HG02943 (cell line): ENCODE measurements at regions not wholly inside any gene's neighbourhood (a gene's known extent, or its start where the extent isn't known, plus 50 kb on each side); places are given as distances from the start of the nearest gene placed in this dataset.
"Not testable (repeated sequence)": the region's sequence is repeated elsewhere in the genome, so short reads cannot be mapped to it uniquely, and the experiment has no call there.

Experiments used
- ATAC-seq: cut with Tn5 transposase; IDR thresholded peaks from one replicate; pipeline ENCODE4 v1.9.1; 2021; ENCODE audit warnings: mild to moderate bottlenecking, low read depth, moderate library complexity; ENCODE audit not compliant: unreplicated experiment

DNA sequence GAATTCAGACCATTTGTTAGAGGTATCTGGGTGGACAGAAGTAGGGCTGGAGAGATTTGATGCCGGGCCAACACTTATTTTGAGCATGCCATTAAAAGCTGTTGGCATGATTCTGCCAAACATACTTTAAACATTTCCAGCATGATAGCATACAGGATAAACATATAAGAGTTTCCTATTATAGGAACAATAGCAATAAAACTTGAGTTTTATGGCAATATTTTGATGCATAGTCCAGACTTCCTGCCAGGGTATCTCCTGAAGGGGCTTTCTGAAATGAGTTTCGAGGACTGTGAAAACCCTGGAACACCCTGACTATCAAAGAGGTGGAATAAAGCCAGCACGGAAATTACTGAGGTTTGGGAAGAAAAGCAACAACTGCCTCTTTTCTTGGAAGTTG is 1398.0 kb upstream of the NXPH2 start:
- ATAC-seq, result no peak

DNA sequence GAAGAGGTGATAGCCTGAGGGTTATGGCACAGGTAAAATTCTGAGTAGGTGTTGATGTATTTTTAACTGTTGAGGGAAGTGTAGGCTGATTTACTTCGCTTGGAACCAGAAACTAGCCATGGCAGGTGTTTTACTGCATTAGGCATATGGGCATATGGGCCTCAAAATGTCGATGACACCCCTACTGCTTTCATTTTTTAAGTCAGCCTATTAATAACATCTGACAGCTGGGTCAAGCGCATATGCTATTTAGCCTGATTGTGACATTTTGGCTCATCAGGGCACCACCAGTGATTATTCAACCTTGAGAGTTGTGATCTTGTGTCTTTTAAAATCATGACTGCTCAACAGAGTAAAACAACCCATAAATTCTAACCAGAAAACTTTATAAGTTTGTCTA is 1396.9 kb upstream of the NXPH2 start:
- no peak for ATAC-seq

DNA sequence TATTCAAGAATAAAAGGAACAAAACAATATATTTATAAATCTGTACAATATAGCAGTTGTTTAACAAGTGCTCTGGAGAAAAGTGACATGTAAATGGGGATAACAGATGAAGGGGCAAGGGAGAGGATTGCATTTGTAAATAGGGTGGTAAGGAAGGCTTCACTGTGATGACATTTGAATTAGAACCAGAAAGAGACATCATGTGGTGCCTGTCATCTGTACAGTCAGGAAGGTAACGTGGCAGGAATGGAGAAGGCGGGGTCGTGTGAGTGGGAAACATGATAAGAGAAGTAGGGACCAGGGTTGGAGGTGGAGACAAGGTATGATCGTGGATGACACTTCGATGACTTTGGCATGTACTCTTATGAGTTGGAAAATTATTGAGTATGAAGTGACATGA is 1393.6 kb upstream of the NXPH2 start:
- ATAC-seq, result no peak

DNA sequence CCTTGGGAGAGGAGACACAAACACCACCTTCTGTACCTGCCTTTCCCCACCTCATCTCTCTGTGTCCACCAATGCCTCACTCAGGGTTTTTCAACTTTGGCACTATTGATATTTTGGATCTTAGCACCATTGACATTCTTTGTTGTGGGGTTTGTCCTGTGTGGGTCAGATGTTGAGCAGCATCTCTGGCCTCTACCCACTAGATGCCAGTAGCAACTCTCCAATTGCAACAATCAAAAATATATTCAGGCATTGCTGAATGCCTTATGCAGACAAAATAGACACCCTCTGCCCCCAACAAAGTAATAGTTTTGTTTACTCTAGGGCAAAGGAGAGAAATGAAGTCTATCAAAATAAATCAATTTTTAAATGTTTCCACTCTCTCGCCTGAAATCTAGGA is 1384.3 kb upstream of the NXPH2 start:
- ATAC-seq, result no peak

GRCh38 chr2:140158259-140158658 is 1378.1 kb upstream of the NXPH2 start:
- ATAC-seq, result no peak

DNA sequence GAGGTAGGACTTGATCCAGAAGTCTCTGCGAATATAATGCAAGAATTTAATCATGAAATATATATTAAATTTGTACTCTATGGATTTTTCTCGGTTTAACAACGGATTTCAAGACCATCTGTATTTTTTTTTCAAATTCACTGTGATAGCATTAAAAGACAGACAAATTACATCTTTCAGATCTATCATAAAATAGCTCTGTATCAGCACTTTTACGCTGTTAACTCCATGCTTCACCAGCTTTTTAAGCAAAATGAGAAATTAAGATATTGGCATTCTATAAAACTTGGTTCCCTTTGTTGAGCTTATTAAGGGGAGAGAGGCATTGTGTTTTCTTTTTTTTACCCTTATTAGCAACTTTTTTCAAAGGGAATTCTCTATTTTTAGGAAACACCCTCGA is 1377.6 kb upstream of the NXPH2 start:
- ATAC-seq, result no peak

DNA sequence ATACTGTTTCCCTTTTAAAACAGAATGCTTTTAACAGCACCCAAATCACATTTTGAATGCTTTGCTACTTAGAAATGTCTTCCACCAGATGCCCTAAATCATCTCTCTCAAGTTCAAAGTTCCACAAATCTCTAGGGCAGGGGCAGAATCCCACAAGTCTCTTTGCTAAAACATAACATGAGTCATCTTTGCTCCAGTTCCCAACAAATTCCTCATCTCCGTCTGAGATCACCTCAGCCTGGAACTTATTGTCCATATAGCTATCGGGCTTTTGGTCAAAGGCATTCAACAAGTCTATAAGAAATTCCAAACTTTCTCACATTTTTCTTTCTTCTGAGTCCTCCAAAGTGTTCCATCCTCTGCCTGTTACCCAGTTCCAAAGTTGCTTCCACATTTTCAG is 1374.5 kb upstream of the NXPH2 start:
- no peak for ATAC-seq

- no peak for ATAC-seq
Measured at GRCh38 chr2:140154271-140154670, 1374.1 kb upstream of the NXPH2 start.

GRCh38 chr2:140144611-140145010 is 1364.4 kb upstream of the NXPH2 start:
- ATAC-seq, result no peak

DNA sequence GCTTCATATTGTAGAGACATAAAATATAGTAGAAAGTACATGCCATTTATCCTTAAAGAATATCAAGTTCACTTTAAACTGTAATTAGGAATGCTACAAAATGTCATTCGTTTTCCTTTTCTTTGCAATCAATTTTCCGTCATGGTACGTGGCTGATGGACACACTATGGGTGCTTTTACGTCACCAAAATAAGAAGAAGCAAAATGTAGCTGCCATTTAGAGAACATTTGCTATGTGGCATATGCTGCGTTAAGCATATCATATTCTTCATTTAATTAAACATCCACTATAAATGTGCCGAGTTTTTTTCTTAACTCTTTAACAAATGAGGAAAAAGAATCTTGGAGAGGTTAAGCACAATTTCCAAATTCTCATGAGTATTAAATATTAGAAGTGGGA is 1358.5 kb upstream of the NXPH2 start:
- no peak for ATAC-seq

DNA sequence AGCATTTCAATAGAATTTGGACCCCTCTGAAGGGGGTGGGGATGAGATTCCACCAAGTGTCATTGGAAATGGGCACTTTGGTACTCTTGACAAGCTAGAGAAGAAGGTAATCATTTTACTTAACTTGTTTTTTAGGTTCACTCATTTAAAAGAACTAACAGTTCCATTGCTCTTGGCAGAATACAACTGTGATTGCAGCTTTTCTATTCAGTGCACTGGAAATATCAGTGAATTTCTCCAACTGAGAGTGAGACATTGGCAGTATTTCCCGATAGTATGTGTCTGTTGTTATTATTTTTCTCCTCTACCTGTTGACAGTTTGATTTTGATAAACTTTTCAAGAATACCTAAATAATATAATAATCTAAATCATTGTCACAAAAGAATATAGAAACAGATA is 1356.7 kb upstream of the NXPH2 start:
- ATAC-seq, result no peak

GRCh38 chr2:140136366-140136765 is 1356.2 kb upstream of the NXPH2 start:
- ATAC-seq, result no peak

DNA sequence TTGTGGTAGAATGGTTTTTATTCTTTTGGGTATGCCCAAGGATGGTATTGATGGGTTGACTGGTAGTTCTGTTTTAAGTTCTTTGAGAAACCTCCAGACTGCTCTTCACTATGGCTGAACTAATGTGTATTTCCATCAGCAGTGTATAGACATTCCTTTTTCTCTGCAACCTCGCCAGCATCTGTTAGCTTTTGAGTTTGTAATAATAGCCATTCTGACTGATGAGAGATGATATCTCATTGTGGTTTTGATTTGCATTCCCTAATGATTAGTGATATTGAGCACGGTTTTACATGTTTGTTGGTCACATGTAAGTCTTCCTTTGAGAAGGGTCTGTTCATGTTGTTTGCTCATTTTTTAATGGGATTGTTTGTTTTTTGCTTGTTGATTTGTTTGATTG is 1348.7 kb upstream of the NXPH2 start:
- ATAC-seq, result no peak

DNA sequence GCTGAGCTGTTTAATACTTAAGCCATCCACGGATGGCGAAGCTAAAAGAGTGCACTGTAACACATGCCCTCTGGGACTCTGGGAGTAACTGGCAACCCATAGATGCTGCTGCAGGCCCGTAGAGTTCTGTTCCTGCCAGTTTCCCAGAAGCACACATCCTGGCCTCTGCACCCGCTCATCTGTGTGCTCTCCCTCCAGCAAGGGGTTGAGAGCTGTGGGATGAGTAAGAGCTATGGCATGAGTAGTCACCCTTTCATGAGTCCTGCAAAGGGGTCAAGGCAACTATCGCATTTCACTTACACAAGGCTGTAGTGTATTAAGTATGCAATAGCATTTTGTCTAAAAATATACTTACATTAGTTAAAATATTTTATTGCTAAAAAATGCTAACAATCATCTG is 1341.8 kb upstream of the NXPH2 start:
- no peak for ATAC-seq

DNA sequence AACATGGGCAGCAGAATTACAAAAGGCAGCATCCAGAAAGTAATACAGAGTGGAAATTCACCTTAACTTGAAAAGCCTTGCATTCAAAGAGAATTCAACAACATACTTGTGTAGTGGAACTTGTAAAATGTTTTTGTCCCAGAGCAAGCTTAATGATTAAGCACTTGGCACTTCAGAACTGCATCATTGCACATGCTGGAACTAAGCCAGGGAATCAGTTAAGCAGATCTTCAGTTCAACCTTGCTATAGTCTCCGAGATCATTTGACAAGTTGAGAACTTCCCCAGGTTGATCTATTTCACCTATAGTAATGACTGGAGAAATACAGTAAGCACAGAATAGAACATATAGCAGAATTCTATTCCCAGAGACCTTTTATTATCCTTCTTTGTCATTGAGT is 1337.2 kb upstream of the NXPH2 start:
- no peak for ATAC-seq

DNA sequence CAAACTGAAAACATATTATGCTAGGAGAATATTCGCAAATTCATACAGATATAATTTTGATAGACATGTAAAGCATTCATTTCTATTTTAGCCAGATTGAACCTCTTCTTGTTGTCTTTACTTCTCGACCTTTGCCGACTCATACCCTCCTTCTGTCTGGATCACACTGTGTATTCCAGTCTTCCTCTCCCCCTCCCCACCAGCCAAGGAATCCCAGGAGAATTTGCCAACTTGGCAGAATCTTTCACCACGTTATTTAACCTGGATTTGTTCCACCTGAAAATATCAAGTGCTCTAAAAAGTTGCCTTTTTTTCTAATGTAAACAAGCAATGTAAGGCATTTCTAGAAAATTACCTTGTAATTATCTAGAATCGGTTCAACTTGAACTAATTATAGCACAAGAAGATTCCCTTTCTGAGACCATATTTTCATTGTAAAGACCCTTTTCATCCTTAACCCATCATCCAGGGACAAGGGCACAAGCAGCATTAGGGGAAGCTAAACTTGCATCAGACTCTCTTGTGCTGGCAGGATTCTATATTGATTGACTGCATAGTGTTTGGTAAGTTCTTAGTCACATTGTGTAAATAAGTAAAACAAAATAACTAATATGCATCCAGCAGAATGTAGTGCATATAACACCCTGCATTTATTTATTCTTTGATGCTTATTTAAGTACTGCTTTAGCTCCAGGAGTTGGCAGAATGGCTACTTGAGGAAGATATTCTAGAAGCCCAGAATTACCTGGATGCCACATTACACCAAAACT is 1328.7 kb upstream of the NXPH2 start:
- ATAC-seq, result no peak

DNA sequence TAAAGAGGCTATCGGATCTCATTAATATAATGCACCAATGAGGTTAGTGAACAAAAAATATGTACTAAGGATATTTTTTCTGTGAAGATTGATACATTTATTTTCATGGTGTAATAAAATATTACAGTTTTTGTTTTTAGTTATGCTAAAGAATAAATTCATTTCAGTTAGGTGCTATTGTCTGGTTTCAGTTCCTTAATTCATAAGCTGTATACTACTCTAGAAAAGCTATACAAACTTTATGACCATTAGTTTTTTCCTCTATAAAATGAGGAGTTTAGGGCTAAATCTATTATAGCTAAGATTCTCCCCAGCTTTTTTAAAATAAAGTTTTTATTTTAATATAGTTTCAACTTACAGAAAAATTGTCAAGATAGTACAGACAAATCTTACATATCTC is 1311.7 kb upstream of the NXPH2 start:
- no peak for ATAC-seq

- no peak for ATAC-seq
Measured at GRCh38 chr2:140086964-140087363, 1306.8 kb upstream of the NXPH2 start.

DNA sequence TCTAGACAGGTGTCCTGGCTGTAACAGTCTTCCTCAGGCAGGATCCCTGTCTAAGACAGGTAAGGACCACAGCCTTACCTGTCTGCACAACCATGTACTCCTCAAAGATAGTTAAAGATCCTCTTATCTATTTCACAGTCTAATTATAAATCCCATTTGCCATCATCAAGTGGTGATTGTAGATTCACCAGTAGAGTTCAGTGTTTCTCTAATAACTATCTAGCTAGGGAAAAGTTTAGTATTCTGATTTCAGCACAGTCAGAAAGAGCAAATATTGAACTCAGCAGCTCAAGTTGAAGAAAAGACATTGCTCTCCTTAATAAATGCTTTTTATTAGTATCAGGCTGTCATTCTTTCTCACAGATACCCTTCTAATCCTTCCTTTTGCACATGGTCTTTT is 1305.5 kb upstream of the NXPH2 start:
- no peak for ATAC-seq

DNA sequence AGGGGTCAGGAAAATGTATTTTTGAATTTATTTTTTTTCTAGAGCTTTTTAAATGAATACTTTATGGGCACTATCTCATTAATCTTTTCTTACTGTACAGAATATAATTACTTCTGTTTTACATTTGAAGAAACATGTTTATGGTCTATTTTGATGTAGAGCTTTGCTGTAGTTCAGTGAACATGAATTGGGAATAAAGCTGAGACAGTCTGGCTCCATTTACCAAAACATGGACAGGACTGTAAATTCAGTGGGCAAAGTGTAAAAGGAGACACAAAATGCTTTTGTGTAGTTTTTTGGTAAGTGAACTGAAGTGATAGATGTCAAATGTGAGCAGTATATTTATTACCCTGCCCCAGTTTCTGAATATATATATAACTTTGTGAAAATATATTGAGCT is 1298.8 kb upstream of the NXPH2 start:
- ATAC-seq, result no peak

GRCh38 chr2:140076164-140076563 is 1296.0 kb upstream of the NXPH2 start:
- ATAC-seq, result no peak

GRCh38 chr2:140073763-140074162 is 1293.6 kb upstream of the NXPH2 start:
- not testable (repeated sequence) for ATAC-seq

DNA sequence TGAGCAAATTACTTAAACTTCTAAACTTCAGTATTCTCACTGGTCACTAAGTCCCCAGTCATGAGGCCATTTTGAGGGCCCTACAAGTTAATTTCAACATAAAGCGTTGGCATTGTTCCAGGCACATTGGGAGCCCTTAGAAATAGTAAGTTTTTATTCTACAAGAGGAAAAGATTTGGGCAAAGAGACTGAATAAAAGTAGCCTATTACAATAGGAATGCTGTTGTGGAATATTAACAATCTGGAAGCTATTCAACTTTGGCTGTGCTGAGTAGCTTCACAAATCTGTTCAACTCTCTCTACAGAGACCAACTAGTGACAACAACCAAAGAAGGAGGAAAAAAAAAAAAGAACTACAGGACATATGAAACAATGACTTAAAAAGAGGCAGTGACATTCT is 1287.5 kb upstream of the NXPH2 start:
- no peak for ATAC-seq
